Fibroblast of skin of scalp (primary cell): ENCODE measurements at regions not wholly inside any gene's neighbourhood (a gene's known extent, or its start where the extent isn't known, plus 50 kb on each side); places are given as distances from the start of the nearest gene placed in this dataset.

Experiments used
- DNase-seq: peaks from one replicate; pipeline ENCODE4 v3.0.0-alpha.2; 2013

GRCh38 chr12:113612076-113612728, 140.5 kb upstream of the LHX5 start:
- DNase-seq = no peak

- no peak for DNase-seq
Observed at GRCh38 chr12:113611652-113612051, 140.0 kb upstream of the LHX5 start.

GRCh38 chr12:113610698-113611097, 139.0 kb upstream of the LHX5 start:
- no peak for DNase-seq

DNA sequence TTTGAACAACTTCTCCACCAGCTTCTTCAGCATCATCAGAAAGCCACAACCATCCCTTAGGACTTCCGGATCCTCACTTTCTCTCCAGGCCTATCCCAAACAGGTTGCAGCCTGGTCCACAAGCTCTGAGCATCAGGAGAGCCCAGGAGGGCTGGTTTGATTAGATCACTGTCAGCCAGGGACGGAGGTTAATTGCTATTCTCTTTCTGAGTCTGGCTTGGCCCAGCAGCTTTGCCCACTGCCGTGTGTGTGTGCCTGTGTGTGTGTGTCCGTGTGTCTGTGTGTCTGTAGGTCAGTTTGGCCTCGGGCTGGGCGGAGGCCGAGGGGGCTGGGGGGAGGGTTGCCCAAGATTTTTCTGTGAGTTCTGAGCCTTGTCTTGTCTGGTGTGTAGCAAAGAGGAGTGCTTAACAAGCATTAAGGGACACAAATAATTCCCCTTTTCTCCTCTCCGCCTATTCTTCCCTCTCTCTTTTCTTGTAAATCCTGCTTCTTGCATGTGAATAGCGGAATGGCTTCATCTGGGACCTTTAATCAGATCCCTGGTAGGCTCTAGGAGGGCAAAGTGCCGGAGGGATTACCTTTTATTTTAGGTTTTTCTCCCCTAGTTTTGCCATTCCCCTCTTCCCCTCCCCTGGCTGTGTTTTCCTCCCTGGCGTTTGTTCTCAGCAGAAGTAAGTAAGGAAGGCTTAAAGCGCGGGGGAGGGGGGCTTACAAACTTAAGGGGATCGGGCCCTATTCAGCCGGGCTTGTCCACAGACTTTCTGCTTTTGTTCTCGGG, 138.2 kb upstream of the LHX5 start:
- no peak for DNase-seq

DNA sequence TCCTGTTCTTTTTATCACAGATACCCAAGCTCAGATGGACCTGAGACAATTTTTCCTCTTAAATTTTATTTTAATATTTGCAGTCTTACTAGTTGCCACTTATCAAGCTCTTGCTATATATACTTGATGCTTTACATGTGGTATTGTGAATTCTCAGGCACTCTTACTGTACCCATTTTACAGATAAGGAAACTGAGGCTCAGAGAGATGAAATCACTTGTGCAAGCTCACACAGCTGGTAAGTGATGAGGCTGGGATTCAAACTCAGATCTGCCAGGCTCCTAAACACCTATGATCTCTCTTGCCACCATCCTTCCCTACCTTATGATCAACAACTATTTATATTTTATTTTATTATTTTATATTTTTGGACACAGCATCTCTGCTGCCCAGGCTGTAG, 133.0 kb upstream of the LHX5 start:
- DNase-seq = no peak

DNA sequence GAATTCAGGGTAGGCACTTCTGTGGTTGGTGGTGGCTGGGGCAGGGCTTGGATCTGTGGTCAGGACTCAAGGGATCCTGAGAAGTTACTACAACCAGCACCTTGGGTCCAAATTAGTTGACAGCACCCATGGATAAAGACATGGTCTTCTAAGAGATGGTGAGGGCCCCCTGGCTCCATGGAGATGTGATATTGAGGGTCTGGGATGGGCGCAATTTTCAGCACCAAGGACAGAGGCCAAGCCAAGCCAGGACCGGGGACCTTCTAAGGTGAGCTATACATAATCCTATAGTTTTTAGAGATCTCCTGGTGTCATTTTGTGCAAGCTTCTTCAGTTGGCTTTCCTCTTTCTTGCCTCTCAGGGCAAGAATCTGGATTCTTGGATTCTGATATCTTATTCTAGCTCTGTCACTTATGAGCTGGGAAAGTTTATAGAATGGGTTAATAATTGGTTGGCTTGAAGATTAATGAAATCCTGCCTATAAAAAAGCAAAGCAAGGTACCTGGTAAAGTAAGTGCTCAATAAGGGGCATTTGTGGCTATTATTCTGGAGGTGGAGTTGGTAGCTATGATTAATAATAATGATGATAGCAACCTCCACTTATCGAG, 130.1 kb upstream of the LHX5 start:
- DNase-seq = no peak

- no peak for DNase-seq
Observed at GRCh38 chr12:113598815-113599406, 127.2 kb upstream of the LHX5 start.

- no peak for DNase-seq
Observed at GRCh38 chr12:113594967-113595366, 123.3 kb upstream of the LHX5 start.

- no peak for DNase-seq
Observed at GRCh38 chr12:113591480-113591974, 119.9 kb upstream of the LHX5 start.

DNA sequence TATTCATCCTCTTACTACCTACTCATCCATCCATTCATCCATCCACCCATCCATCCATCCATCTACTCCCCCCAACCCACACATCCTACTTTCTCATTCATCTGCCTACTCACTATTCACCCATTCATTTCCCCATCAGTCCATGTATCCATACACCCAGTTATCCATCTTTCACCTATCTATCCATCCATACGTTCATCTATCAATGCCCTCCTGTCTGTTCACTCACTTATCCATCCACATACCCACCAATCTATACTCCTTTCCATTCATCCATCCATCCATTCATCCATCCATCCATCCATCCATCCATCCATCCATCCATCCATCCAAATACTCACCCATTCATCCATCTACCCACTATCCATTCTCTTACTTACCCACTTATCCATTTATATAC, 117.8 kb upstream of the LHX5 start:
- no peak for DNase-seq

- no peak for DNase-seq
Observed at GRCh38 chr12:113587720-113588119, 116.0 kb upstream of the LHX5 start.

DNA sequence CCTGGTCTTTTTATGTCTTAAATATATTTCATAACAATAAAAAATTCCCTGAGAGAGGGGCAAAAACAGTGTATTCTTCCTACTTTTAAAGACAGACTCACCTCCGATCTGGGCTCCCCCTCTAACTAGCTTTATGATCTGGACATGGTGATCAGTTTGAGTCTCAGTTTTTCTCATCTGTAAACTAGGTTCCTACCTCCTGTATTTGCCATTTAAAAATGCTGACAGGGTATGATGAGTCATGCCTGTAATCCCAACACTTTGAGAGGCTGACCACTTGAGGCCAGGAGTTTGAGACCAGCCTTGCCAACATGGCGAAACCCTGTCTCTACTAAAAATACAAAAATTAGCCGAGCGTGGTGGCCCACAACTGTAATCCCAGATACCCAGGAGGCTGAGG, 114.8 kb upstream of the LHX5 start:
- DNase-seq = no peak

DNA sequence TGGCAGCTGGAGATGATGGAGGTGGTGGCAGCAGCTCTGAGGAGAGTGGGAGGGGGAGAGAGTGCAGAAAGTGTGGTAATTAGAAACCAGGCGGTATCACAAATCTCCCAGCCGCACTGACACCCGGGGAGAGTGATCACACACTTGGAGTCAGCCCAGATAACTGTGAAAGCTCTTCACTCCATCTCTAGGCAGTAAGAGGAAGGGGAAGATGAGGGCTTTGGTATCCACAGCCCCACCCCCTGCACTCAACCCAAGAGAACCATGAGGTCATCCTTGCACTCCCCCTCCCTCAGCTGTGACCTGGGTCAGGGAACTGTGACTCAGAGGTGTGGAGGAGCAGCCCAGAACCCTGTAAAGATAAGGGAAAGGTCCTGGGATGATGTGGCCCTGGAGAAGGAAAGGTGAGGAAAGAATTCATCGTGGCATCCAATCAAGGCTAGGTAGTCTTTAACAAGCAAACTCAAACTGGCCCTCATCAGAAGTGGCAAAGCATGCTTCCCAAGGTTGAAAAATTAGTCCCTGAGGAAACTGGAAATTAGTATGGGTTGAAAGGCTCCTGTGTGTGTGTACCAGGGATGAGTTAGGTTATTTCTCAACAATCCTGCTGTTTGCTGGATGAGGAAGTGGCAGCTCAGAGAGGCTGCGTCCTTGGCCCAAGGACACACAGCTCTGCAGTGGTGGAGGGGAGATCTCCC, 111.0 kb upstream of the LHX5 start:
- DNase-seq = no peak

- no peak for DNase-seq
Observed at GRCh38 chr12:113581342-113581741, 109.7 kb upstream of the LHX5 start.

DNA sequence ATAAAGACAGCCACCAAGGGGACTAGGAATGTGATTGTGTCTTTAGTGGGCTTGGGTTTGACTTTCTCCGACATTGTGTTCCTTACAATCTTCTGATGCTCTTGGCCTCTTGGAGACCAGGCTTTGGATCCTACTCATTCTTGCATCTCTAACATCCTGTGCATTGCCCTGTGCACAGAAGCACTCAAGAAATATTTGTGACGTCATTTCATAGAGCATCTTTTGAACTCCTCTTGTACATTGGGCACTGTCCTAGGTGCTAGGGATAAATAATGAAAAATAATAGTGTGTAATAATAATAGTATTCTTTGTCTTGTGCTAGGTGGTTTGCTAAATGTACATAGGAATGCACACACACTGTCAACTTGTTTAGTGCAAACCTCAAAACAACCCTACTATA, 108.8 kb upstream of the LHX5 start:
- no peak for DNase-seq

GRCh38 chr12:113577464-113578129, 105.9 kb upstream of the LHX5 start:
- DNase-seq = no peak

GRCh38 chr12:113575386-113575785, 103.7 kb upstream of the LHX5 start:
- no peak for DNase-seq

- DNase-seq = no peak
Observed at GRCh38 chr12:113573148-113573547, 101.5 kb upstream of the LHX5 start.

DNA sequence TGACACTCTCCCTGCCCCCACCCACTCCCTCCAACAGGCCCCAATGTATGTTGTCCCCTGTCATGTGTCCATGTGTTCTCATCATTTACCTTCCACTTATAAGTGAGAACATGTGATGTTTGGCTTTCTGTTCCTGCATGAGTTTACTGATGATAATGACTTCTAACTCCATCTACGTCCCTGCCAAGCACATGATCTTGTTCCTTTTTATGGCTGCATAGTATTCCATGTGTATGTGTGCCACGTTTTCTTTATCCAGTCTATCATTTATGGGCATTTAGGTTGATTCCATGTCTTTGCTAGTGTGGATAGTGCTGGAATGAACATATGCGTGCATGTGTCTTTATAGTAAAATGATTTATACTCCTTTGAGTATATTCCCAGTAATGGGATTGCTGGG, 100.0 kb upstream of the LHX5 start:
- DNase-seq = no peak

DNA sequence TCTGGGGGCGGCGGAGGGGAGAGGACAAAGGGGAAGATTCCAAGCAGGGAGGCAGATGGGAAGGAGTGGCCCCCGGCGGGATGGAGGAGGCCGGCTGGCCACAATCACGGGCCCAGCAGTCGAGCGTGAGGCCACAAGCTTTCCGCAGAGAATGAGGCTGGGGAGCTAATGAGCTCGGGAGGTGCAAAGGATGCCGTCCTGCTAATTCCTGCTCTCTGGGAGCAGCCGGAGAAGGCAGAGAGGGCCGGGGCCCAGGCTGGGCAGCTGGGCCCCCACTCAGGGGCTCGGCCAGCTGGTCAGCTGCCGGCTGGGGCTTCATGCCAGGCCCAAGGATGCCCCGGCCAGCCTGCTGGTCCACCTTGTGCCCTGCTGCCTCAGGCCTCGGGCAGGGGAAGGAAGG, 98.1 kb upstream of the LHX5 start:
- DNase-seq = no peak

DNA sequence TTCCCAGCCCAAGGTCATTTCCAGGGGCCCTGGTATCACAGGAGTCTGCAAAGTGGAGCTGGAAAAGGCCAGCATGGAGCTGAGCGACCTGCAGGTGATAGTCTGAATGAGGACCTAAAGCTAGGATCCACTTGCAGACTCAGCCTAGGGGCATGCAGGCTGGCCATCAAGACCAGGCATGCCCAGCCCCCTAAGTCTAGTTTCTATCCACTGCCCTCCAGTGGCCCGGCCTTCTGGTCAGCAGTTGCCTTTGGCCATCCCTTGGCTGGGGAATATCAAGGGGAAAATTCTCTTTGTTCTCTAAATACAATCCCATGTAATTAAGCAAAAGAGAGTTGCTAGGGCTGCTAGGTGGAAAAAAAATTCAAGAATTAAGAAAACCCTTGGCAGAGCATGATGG, 96.3 kb upstream of the LHX5 start:
- no peak for DNase-seq

DNA sequence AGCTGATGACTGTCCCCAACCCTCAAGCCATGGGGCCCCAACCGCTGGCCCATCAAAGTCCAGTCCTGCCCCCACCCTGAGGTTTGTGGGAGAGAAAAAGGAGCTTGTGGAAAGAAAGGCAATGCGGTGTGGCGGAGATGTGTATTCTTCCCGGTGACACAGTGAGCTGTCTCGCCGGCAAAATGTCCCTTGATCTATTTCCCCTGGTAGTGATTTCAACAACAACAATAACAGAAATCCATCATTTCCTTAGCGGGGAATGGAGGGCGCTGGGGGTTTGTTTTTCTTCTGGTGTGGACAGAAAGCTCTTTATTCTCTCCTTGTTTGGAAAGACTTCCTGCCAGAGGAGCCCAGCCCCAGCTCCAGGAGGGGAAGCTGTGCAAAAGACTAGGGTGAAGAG, 93.7 kb upstream of the LHX5 start:
- DNase-seq = no peak
